ENCODE measurements at regions not wholly inside any gene's neighbourhood (a gene's known extent, or its start where the extent isn't known, plus 50 kb on each side); places are given as distances from the start of the nearest gene placed in this dataset.

- DNase-seq (ENCODE audit: low spot score) (no peak), ATAC-seq (no peak), FAIRE-seq (no peak)
- no peak overlapping the region for H3K4me3 ChIP-seq (replicated peaks in 1 of 3; ENCODE audit: insufficient read depth in 1 of 3, low read depth in 2 of 3, low read length in 3 of 3)
- H3K79me2 ChIP-seq (ENCODE audit: insufficient read depth, low read length): no peaks in the 10 kb centered on the region
- intact Hi-C loops (cut with micrococcal nuclease; ENCODE audit: unreplicated experiment): no loop called here
- peaks cover 86% of the 10 kb centered on the region for H3K9me3 ChIP-seq (ENCODE audit: low read length)
- no peak overlapping the region for H2AFZ ChIP-seq (ENCODE audit: low read length)
- H3K4me2 ChIP-seq (ENCODE audit: low read depth, low read length): no peak overlapping the region
- in situ Hi-C loops (cut with HindIII; ENCODE audit: extremely low pct_ligation_motif_present, low pct_unique_long_range_greater_than_20kb): no loop called here
- no peaks in the 10 kb centered on the region for H3K27me3 ChIP-seq (ENCODE audit: control insufficient read depth in 1 of 2, insufficient read depth in 2 of 2, low read length in 2 of 2)
- no peak overlapping the region for H3K27ac ChIP-seq (ENCODE audit: extremely low read length, insufficient read depth, low read length)
- no peaks in the 10 kb centered on the region for H3K4me1 ChIP-seq (ENCODE audit: insufficient read depth, low read length)
- ChIA-PET POLR2A (no interaction called here), CTCF (ENCODE audit: low intra/inter-chr PET ratio, low total read pairs) (no interaction called here)
- no peak overlapping the region for H3K9ac ChIP-seq (ENCODE audit: insufficient read depth, low read depth, low read length)
- TF ChIP-seq SAFB2 (CRISPR knock-in tag; IDR thresholded peaks at IDR 0.05; ENCODE audit: borderline replicate concordance, low read depth) (no peak), ZNF350 (CRISPR knock-in tag; IDR thresholded peaks at IDR 0.05; ENCODE audit: borderline replicate concordance, low read depth) (no peak), ELF1 (CRISPR knock-in tag; IDR thresholded peaks at IDR 0.05) (no peak)
- WGBS (ENCODE audit: low lambda C conversion rate): 21% methylated on average over 2 of the region's 2 CpGs
- H4K20me1 ChIP-seq (ENCODE audit: insufficient read depth, low read length): no peaks in the 10 kb centered on the region
- no peaks in the 10 kb centered on the region for H3K36me3 ChIP-seq (replicated peaks in 1 of 2; ENCODE audit: control insufficient read depth in 1 of 2, insufficient read depth in 2 of 2, low read length in 2 of 2)
- no TSS peak for BruUV-seq (replicated peaks)
Observed at GRCh38 chr1:80639777-80640533, 1160.8 kb upstream of the ADGRL2 start.

DNA sequence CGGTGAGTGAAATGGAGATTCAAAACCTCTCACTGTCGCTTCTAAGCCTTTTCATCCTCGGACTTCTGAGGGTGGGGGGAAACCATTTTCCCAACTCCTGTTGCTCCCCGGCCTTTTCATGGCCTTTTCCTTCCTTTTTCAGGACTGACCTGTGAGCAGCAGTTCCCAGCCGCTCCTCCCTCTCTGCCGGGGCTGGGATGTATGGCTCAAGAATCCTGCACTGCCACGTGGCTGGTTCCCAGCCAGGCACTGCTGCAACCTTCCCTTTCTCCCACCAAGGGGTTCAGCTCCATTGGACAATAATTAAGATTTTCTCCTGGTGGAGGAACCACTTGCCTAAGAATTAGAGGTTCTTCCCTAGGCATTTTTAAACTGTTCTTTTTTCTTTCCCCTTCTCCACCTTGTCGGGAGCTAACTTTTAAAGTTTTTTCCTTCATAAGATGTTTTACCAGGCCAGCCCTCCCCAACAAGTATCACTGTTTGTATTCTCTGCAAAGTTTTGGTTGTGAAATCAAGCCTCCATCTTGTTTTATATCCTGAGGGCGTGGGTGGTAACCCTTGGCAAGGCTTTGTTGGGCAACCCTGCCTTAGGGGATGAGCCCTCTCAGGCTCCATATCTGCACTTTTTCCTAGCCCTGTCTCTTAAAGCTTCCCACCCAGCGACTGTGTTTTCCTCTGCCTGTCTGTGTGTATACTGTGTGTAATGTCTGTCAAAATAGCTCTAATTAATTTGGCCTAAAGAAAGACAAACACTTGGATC, 1166.6 kb upstream of the ADGRL2 start:
- ChIA-PET CTCF (ENCODE audit: low intra/inter-chr PET ratio, low total read pairs) (no interaction called here), POLR2A (no interaction called here)
- in situ Hi-C loops (cut with HindIII; ENCODE audit: extremely low pct_ligation_motif_present, low pct_unique_long_range_greater_than_20kb): no loop called here
- no TSS peak for BruUV-seq (replicated peaks)
- ATAC-seq (no peak), DNase-seq (ENCODE audit: low spot score) (no peak), FAIRE-seq (no peak)
- TF ChIP-seq ZNF3 (CRISPR knock-in tag; IDR thresholded peaks at IDR 0.05) (no peak), PAWR (CRISPR knock-in tag; IDR thresholded peaks at IDR 0.05; ENCODE audit: borderline replicate concordance) (no peak), TEAD3 (CRISPR knock-in tag; optimal IDR thresholded peaks at IDR 0.05; ENCODE audit: borderline replicate concordance) (no peak)
- H3K27me3 ChIP-seq (ENCODE audit: control insufficient read depth in 1 of 2, insufficient read depth in 2 of 2, low read length in 2 of 2): no peaks in the 10 kb centered on the region
- no peaks in the 10 kb centered on the region for H3K36me3 ChIP-seq (replicated peaks in 1 of 2; ENCODE audit: control insufficient read depth in 1 of 2, insufficient read depth in 2 of 2, low read length in 2 of 2)
- peaks cover 93% of the 10 kb centered on the region for H3K9me3 ChIP-seq (ENCODE audit: low read length)
- no peaks in the 10 kb centered on the region for H3K4me1 ChIP-seq (ENCODE audit: insufficient read depth, low read length)
- H2AFZ ChIP-seq (ENCODE audit: low read length): no peak overlapping the region
- no peak overlapping the region for H3K4me3 ChIP-seq (replicated peaks in 1 of 3; ENCODE audit: insufficient read depth in 1 of 3, low read depth in 2 of 3, low read length in 3 of 3)
- H3K79me2 ChIP-seq (ENCODE audit: insufficient read depth, low read length): no peaks in the 10 kb centered on the region
- H3K27ac ChIP-seq (ENCODE audit: extremely low read length, insufficient read depth, low read length): no peak overlapping the region
- no peaks in the 10 kb centered on the region for H4K20me1 ChIP-seq (ENCODE audit: insufficient read depth, low read length)
- 19% methylated on average over 10 of the region's 10 CpGs for WGBS (ENCODE audit: low lambda C conversion rate)
- no peak overlapping the region for H3K4me2 ChIP-seq (ENCODE audit: low read depth, low read length)
- intact Hi-C loops (cut with micrococcal nuclease; ENCODE audit: unreplicated experiment): no loop called here
- no peak overlapping the region for H3K9ac ChIP-seq (ENCODE audit: insufficient read depth, low read depth, low read length)

Data from HepG2 (cell line).